Renal cortex interstitium (tissue), 11 donors: ENCODE measurements at regions not wholly inside any gene's neighbourhood (a gene's known extent, or its start where the extent isn't known, plus 50 kb on each side); places are given as distances from the start of the nearest gene placed in this dataset.

Experiments
- DNase-seq, 11 donors: peaks; one replicate each; pipeline ENCODE4 v3.0.0-alpha.2; 2013; ENCODE audit warnings: low read depth in 9 of 11, low spot score in 4 of 11; ENCODE audit errors: extremely low read depth in 1 of 11

- DNase-seq = no peak
Observed at GRCh38 chr2:185891403-185891802, 152.8 kb downstream of the FSIP2 start.

- no peak for DNase-seq
Observed at GRCh38 chr2:185891804-185892411, 153.3 kb downstream of the FSIP2 start.

GRCh38 chr2:185892484-185892883, 153.9 kb downstream of the FSIP2 start:
- no peak for DNase-seq

GRCh38 chr2:185894223-185894622, 155.6 kb downstream of the FSIP2 start:
- DNase-seq = no peak

GRCh38 chr2:185895828-185896693, 157.5 kb downstream of the FSIP2 start:
- DNase-seq = no peak

GRCh38 chr2:185899366-185899765, 160.8 kb downstream of the FSIP2 start:
- DNase-seq = no peak

- no peak for DNase-seq
Observed at GRCh38 chr2:185919155-185919554, 180.6 kb downstream of the FSIP2 start.

- no peak for DNase-seq
Observed at GRCh38 chr2:185921048-185921756, 182.6 kb downstream of the FSIP2 start.

- DNase-seq = no peak
Observed at GRCh38 chr2:185934232-185934631, 195.6 kb downstream of the FSIP2 start.

GRCh38 chr2:185939858-185940257, 201.3 kb downstream of the FSIP2 start:
- no peak for DNase-seq

GRCh38 chr2:185942855-185943254, 204.3 kb downstream of the FSIP2 start:
- no peak for DNase-seq

GRCh38 chr2:185947722-185948121, 209.1 kb downstream of the FSIP2 start:
- no peak for DNase-seq

GRCh38 chr2:185952100-185952499, 213.5 kb downstream of the FSIP2 start:
- DNase-seq = no peak

- DNase-seq = no peak
Observed at GRCh38 chr2:185954389-185954788, 215.8 kb downstream of the FSIP2 start.

GRCh38 chr2:185955050-185955449, 216.4 kb downstream of the FSIP2 start:
- no peak for DNase-seq

GRCh38 chr2:185967335-185967734, 228.7 kb downstream of the FSIP2 start:
- DNase-seq = no peak

- peak in 5 of 11 donors; percentile 4 to 54 (median 13) for DNase-seq
Observed at GRCh38 chr2:185970148-185970852, 231.7 kb downstream of the FSIP2 start.

- peak in 5 of 11 donors; percentile 3 to 38 (median 7) for DNase-seq
Observed at GRCh38 chr2:185978634-185979407, 240.2 kb downstream of the FSIP2 start.
